Stimulated activated CD4-positive, alpha-beta T cell treated with anti-CD3 and anti-CD28 coated beads, Interleukin-1b, Interleukin-23, amount 100 ng/mL, for 1 hour (primary cell): ENCODE measurements at regions not wholly inside any gene's neighbourhood (a gene's known extent, or its start where the extent isn't known, plus 50 kb on each side); places are given as distances from the start of the nearest gene placed in this dataset.

Source experiments
- DNase-seq, 2 donors: peaks; one replicate each; pipeline ENCODE4 v3.0.0-alpha.2; 2020; ENCODE audit warnings: low read depth in 2 of 2

GRCh38 chr1:221849110-221849509 is 107.2 kb upstream of the DUSP10 start:
- no peak for DNase-seq

DNA sequence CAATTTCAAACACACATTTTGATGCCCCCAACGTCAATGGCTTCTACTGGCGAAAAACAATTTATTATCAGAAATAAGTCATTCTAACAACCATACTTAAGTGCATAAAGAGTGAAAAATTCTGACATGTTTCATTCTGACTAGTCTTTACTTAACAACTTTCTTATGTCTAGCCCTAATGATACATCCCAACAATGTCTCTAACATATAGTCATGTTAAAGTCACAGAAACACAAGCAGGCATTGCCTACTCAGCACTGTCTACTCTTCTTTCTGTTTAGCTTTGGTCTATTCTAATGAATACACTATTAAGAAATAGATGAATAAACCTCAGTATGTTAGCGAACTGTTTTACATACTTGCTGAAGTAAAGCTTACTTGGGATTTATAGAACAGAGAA is 105.8 kb upstream of the DUSP10 start:
- DNase-seq: no peak

DNA sequence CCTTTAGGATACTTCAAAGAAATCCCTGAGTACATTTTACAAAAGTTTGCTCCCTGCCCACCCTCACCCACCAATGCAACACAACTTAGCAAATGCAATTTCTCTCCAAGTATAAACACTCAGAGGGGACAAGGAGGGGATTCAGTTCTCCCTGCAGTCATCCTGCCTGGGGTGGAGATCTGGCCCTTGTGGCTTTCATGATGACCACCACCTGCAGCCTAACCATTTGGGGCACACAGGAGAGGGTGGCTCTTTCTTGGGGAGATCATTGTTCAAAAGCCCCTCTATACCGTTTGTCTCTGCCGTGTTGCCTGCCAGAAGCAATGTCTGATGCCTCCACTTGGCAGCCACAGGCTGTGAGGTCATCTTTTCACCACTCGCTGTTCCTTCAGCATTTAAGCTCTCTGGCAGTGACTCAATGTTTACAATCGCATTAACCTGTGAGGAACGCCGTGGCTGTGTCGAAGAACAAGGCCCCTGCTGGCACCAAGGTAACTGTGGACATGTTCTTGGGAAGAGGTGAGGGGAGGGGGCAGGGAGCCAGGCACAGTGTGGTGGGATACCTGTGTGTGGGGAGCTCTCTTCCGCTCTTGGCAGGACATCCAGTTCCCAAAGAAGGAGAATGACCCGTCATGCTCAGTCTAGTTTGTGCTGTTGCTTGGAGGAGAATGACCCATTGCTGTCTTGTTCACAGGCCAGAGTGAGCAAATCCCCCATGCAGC is 103.9 kb upstream of the DUSP10 start:
- no peak for DNase-seq

GRCh38 chr1:221841983-221842335 is 100.1 kb upstream of the DUSP10 start:
- no peak for DNase-seq

DNA sequence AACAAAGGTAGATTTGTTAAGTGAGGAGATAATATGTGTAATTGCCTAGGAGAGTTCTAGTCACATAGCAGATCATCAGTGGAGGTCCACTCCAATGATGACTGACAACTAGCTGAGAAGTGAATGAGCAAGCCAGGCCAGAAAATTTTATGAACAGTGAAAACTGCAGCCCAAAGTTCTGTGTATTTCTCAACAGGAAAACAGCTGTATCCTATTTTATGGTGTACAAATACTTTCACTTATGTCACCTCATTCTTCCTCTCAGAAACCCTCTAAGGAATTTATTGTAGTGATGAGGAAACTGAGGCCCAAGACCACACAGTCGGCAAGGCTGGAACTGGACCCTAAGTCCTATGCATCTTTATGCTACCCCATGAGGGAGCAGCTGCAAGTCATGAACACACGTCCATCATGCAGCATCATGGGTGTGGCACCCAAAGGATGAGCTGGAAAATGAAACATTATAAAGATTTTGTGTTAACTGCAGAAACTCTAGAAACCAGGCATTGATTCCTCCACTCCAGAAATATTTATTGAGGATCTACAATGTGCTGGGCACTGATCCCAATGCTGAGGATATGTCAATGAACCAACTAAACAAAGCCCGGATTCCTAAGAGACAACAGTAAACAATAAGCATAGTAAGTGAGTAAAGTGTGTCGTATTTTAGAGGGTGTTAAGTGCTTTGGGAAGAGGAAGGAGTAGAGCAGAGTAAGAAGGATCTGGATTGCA is 99.5 kb upstream of the DUSP10 start:
- DNase-seq: no peak

DNA sequence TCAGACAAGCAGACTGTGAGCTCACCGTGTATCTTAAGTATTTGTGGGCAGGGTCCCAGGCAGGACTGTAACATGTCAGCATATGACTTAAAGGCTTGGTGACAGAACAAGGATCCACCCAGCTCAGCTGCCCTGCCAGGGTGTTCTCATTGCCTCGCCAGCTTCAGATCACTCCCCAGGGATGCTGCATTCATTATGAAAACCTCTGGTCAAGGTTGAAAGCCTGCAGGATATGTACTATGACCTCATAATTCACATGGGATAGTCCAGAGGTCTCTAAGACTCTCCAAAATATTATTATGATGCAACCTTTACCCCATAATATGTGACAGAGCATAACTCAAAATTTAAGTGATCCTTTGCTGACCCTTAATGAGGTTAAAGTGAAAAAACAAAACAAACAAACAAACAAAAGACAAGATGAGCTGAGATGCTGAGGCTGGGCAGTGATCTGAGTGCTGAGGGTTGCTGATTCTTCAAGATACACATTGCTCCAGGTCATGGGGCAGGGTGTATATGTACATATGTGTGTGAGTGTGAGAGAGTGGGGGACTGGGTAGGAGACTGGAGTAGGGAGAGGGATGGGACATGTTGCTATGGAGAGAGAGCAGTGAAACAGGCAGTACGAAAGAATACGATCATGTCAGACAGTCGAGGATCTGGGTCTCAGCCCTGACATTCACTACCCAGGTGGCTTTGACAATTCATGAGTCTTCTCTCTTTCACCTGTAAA is 98.8 kb upstream of the DUSP10 start:
- no peak for DNase-seq

DNA sequence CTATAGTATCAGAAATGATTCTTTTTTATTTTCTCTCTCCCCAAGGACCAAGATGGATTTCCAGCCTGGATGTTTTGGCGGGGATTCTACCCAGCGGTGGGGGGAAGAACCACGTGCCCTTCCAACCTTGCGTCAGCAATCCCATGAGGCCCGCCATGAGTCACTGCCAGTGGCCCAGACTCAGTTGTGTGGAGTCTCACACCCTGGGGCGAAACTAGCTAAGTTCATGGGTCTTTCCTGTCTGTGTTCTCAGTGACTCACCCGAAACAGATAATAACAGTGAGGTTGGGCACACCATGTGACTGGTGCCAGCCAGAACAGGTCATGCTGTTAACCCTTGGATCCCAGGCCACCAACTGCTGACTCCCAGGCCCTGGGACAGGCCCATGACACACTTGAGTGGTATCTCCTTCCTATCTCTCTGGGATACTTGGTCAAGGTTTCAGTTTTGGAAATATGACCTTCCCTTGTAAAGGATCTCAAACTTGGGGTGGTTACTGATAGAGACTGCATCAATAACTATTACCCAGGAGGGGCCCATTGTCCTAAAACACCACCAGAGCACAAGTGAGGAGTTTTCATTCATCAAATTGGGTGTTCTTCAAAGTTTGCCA is 98.0 kb upstream of the DUSP10 start:
- peak; percentile 23 to 49 for DNase-seq

DNA sequence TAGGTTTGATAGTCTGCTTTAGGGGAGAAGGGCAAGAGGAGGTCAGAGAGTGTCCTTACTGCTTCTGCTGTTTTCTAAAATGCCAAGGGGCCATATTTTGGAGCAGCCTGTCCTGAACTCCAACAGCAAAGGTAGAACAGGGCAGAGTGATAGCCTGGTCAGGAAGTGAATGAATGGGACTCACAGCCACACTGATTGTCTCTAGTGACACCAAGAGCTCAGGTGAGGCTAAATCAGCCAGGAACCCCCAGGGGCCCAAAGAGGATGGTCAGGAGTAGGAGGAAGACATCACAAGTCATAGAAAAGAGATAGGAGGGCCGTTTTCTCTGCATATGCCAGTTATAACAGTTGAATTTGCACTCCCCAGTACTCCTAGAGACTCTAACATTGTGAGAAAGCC is 97.4 kb upstream of the DUSP10 start:
- no peak for DNase-seq

DNA sequence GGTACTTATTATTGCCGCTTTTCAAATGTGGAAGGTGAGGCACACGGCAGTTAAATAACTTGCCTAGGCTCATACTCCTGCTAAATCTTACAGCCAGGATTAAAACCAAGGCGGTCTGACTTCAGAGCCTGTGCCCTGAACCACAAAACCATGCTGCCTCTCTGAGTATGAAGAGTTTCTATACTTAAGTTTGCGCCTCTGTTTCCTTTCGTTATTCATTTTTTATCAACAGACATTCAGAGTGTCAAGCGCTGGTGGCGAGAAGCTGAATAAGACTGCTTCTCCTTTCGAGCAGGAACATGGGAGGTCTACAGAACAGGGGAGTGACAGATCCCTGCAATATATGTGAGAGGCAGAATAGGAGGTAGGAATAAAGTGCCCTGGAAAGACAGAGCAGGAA is 96.0 kb upstream of the DUSP10 start:
- no peak for DNase-seq

GRCh38 chr1:221834698-221835513 is 93.0 kb upstream of the DUSP10 start:
- DNase-seq: no peak

GRCh38 chr1:221832617-221833016 is 90.7 kb upstream of the DUSP10 start:
- DNase-seq: no peak

- DNase-seq: no peak
Observed at GRCh38 chr1:221832151-221832550, 90.3 kb upstream of the DUSP10 start.

GRCh38 chr1:221829327-221830015 is 87.6 kb upstream of the DUSP10 start:
- no peak for DNase-seq

DNA sequence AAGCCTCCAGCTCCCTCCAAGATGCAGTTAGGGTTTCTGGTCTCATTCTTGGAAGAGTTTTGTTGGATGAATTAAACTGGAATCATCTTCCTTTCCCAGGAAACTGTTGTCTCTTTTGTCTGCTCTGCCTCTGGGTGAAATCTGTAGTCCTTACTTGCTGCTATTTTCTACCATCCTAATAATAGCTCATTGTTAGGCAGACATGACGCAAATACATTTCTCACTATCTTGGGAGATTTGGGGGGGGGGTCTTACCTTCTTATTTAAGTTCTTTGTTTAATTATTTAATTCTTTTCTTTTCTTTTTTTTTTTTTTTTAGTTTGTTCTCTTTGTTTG is 85.4 kb upstream of the DUSP10 start:
- DNase-seq: no peak

- no peak for DNase-seq
Observed at GRCh38 chr1:221824909-221825308, 83.0 kb upstream of the DUSP10 start.

DNA sequence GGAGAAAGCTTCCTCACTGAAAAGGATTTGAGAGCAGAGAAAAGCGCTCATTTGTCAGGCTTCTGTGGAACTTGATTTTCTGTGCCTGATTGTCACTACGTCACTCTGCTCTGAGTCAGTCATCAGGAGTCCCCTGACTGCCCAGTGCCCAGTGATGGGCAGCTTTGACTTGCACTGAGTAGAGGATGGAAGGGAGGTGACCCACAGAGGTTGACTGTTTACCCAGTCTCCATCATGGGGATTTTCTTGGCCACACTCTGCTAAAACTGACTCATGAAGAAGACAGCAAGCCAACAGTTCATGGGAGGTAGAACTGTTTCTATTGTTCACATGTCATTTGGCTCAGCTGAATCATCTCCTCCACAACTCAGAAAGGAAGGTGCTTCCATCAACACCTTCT is 82.1 kb upstream of the DUSP10 start:
- no peak for DNase-seq

GRCh38 chr1:221823561-221823960 is 81.7 kb upstream of the DUSP10 start:
- no peak for DNase-seq

DNA sequence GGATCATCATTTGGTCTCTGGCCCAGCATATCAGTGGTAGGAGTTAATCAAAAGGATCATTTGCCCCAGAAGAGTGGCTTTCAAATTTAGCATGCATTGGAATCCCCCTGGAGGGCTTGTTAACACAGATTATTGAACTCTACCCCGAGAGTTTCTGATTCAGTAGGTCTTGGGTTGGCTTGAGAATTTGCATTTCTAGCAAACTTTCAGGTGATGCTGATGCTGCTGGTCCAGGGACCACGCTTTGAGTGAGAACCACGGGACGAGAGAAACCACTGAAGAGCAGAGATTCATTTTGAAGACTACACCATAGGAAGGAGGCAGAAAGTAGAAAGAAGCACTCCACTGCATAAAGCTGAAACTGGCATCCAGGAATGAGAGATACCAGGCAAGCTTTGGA is 81.3 kb upstream of the DUSP10 start:
- DNase-seq: no peak

- no peak for DNase-seq
Observed at GRCh38 chr1:221822591-221822990, 80.7 kb upstream of the DUSP10 start.

DNA sequence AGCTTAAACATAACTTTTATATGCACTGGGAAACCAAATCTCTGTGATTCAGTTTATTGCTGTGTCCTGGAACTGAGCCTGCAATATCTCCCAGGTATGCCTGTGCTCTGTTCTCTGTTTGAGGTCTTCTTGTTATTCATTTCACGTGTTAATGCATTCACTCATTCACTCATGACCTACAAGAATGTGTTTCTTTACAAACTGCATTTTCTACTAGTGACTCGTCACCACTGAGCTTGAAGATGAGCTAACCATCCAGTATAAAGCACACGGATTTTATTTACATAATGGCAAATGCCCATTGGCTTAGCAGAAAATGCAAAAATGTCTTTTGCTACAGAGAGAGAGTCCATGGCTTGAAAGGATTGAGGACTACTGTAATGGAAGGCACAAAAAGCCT is 75.0 kb upstream of the DUSP10 start:
- DNase-seq: no peak

GRCh38 chr1:221815660-221816059 is 73.8 kb upstream of the DUSP10 start:
- DNase-seq: no peak
